CD4-positive, alpha-beta memory T cell (primary cell): ENCODE measurements at regions not wholly inside any gene's neighbourhood (a gene's known extent, or its start where the extent isn't known, plus 50 kb on each side); places are given as distances from the start of the nearest gene placed in this dataset.

Experiments
- CTCF ChIA-PET: fragments of 350-600 bp; sonication (Branson Sonifier 250); formaldehyde crosslinking; loops from one replicate; lab custom pipeline; 2021; ENCODE audit warnings: inconsistent platforms; ENCODE audit not compliant: partially characterized antibody; lab: Charles Lee
- POLR2A ChIA-PET: fragments of 350-600 bp; sonication (Branson Sonifier 250); formaldehyde crosslinking; loops from one replicate; lab custom pipeline; 2021; ENCODE audit not compliant: partially characterized antibody; lab: Charles Lee
- DNase-seq, 5 donors: peaks; one replicate each; pipeline versions ENCODE4 v3.0.0 to v3.0.0-alpha.2; 2020 to 2022; ENCODE audit warnings: mixed read lengths in 1 of 5
- H3K27ac ChIP-seq: one replicate; pipeline ENCODE4 v1.7.0; 2013; ENCODE audit warnings: low read depth, low read length
- H3K27me3 ChIP-seq: 2 replicates; pipeline ENCODE4 v1.7.0; 2013; ENCODE audit warnings: mild to moderate bottlenecking, low read length, moderate library complexity; ENCODE audit not compliant: insufficient read depth
- H3K36me3 ChIP-seq: 2 replicates; pipeline ENCODE4 v1.7.0; 2013; ENCODE audit warnings: mild to moderate bottlenecking, low read length, moderate library complexity; ENCODE audit not compliant: insufficient read depth
- H3K4me1 ChIP-seq: 2 replicates; pipeline ENCODE4 v1.7.0; 2013; ENCODE audit warnings: mild to moderate bottlenecking, low read length, moderate library complexity; ENCODE audit not compliant: insufficient read depth
- H3K4me3 ChIP-seq, 2 donors: one replicate each; pipeline ENCODE4 v1.7.0; 2013; ENCODE audit warnings: low read length in 2 of 2, mild to moderate bottlenecking in 1 of 2
- H3K9me3 ChIP-seq, 2 donors: one replicate each; pipeline ENCODE4 v1.7.0; 2013; ENCODE audit warnings: low read length in 2 of 2, control low read depth in 1 of 2; ENCODE audit not compliant: control insufficient read depth in 1 of 2
- H3K27ac Mint-ChIP-seq, 7 donors: one replicate each; pipeline ENCODE4 v1.8.0; 2020 to 2021; ENCODE audit warnings: mixed read lengths in 7 of 7, mild to moderate bottlenecking in 6 of 7, inconsistent platforms in 3 of 7, moderate library complexity in 3 of 7
- H3K27me3 Mint-ChIP-seq, 2 donors: one replicate each; pipeline ENCODE4 v1.8.0; 2020 to 2021; ENCODE audit warnings: mixed read lengths in 2 of 2
- H3K36me3 Mint-ChIP-seq, 2 donors: one replicate each; pipeline ENCODE4 v1.8.0; 2020 to 2021; ENCODE audit warnings: mixed read lengths in 2 of 2, inconsistent platforms in 1 of 2, mild to moderate bottlenecking in 1 of 2
- H3K4me1 Mint-ChIP-seq, 4 donors: one replicate each; pipeline ENCODE4 v1.8.0; 2020 to 2021; ENCODE audit warnings: mixed read lengths in 4 of 4, mild to moderate bottlenecking in 1 of 4
- H3K4me3 Mint-ChIP-seq, 8 donors: one replicate each; pipeline ENCODE4 v1.8.0; 2020 to 2021; ENCODE audit warnings: mixed read lengths in 8 of 8, mild to moderate bottlenecking in 7 of 8, moderate library complexity in 6 of 8, inconsistent platforms in 3 of 8
- H3K9me3 Mint-ChIP-seq, 8 donors: one replicate each; pipeline ENCODE4 v1.8.0; 2020 to 2021; ENCODE audit warnings: mixed read lengths in 8 of 8, mild to moderate bottlenecking in 5 of 8, inconsistent platforms in 3 of 8, moderate library complexity in 1 of 8
- intact Hi-C: fragments of 100-400 bp; cut with micrococcal nuclease; formaldehyde crosslinking; loops from one replicate; pipeline ENCODE4 v1.15.1; 2023

DNA sequence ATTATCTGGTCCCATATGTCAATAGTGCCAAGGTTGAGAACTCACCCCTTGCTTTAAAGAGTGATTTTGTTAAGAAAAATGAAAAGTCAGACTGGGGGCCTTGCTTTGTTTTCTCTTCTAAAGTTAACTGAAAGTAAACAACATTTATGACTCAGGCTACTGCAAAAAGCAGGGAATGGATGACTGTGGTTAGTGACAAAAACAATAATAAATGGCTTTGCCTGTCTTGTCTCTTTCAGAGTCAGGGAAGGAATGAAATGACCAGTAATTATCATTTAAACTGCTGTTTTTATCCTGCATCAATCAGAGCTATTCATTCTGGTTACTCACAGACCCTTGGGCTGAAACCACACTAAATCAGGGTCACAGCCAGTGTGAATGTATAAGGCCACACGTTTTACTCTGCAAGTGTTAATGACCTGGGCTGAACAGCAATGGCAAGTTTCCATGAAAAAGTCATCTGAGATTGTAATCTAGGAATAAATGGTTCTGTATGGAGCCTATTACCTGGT is 112.2 kb downstream of the ZNF608 start:
- intact Hi-C loops, result no loop called here
- no peaks in the 10 kb centered on the region for H3K27me3 Mint-ChIP-seq
- H3K36me3 ChIP-seq, result no peaks in the 10 kb centered on the region
- ChIA-PET CTCF (no interaction called here), POLR2A (no interaction called here)
- H3K9me3 Mint-ChIP-seq, result peaks cover 0 to 2% (median 0%) of the 10 kb centered on the region in 8 donors
- H3K27me3 ChIP-seq, result no peaks in the 10 kb centered on the region
- H3K4me3 Mint-ChIP-seq, result no peak overlapping the region
- H3K4me1 ChIP-seq, result no peaks in the 10 kb centered on the region
- H3K27ac Mint-ChIP-seq, result no peak overlapping the region
- H3K4me3 ChIP-seq, result no peak overlapping the region
- no peak for DNase-seq
- no peaks in the 10 kb centered on the region for H3K9me3 ChIP-seq
- peaks cover 0 to 1% (median 0%) of the 10 kb centered on the region in 4 donors for H3K4me1 Mint-ChIP-seq
- H3K27ac ChIP-seq, result no peak overlapping the region
- H3K36me3 Mint-ChIP-seq, result no peaks in the 10 kb centered on the region

DNA sequence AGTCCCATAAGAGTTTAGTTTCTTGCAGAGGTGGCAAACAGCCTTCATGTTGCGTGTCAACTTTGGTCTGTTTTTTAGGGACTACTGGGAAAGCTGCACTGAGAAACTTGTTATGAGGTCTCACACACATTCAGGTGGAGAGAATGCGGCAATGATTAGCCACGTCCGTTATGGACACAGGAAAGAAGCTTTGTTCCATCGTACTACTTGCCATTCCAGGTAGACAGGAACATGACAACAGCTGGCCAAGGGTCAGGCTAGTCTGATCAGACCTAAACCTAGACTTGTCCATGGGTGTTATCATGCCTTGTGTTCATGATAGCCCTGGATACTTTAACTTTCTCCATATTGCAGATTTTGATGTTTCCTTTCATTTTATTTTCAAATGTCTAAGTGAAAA is 113.2 kb downstream of the ZNF608 start:
- Mint-ChIP-seq H3K27ac (no peak overlapping the region), H3K4me3 (no peak overlapping the region), H3K27me3 (peaks cover 0 to 1% of the 10 kb centered on the region in 2 donors), H3K9me3 (peaks cover 0 to 2% (median 0%) of the 10 kb centered on the region in 8 donors), H3K36me3 (no peaks in the 10 kb centered on the region), H3K4me1 (peaks cover 0 to 1% (median 0%) of the 10 kb centered on the region in 4 donors)
- Histone ChIP-seq H3K27me3 (no peaks in the 10 kb centered on the region), H3K4me1 (no peaks in the 10 kb centered on the region), H3K4me3 (no peak overlapping the region), H3K27ac (no peak overlapping the region), H3K36me3 (no peaks in the 10 kb centered on the region), H3K9me3 (no peaks in the 10 kb centered on the region)
- ChIA-PET POLR2A (no interaction called here), CTCF (no interaction called here)
- DNase-seq, result no peak
- intact Hi-C loops, result no loop called here

DNA sequence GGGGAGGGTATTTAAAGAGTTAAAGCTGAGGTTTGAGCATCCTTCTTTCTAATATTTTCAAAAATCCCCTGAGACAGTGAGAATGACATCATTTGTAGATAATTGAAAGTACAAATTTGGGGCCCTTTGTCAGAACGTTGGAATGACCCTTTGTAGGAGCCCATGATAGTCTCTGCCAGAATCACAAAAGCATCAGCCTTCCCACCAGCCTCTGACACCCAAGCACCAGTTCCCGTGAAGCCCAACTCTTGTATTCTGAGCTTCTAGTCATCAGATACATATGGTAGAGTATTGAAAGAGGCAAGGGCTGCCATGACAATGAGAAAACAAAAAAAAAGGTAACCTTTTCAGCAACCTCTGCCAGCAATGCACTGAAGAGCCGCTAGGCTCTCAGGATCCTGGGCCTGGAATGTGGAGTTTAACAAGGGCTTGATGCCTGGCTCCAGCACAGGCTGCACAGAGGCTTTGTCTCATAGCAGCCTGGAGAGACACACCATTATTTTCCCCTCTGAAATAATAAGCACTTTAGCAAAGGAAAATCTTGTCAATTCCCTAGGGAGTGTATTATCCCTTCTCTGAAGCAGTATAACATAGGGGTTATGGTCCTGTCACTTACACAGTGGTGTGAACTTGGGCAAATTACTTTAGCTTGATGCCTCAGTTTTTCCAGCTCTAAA is 114.4 kb downstream of the ZNF608 start:
- Histone ChIP-seq H3K9me3 (no peaks in the 10 kb centered on the region), H3K4me1 (no peaks in the 10 kb centered on the region), H3K27ac (no peak overlapping the region), H3K4me3 (no peak overlapping the region), H3K27me3 (no peaks in the 10 kb centered on the region), H3K36me3 (no peaks in the 10 kb centered on the region)
- peaks cover 0 to 1% (median 0%) of the 10 kb centered on the region in 4 donors for H3K4me1 Mint-ChIP-seq
- peaks cover 0 to 1% of the 10 kb centered on the region in 2 donors for H3K27me3 Mint-ChIP-seq
- no peaks in the 10 kb centered on the region for H3K36me3 Mint-ChIP-seq
- intact Hi-C loops, result no loop called here
- ChIA-PET CTCF (no interaction called here), POLR2A (no interaction called here)
- no peak overlapping the region for H3K4me3 Mint-ChIP-seq
- H3K27ac Mint-ChIP-seq, result no peak overlapping the region
- no peak for DNase-seq
- H3K9me3 Mint-ChIP-seq, result peaks cover 0 to 2% (median 0%) of the 10 kb centered on the region in 8 donors

DNA sequence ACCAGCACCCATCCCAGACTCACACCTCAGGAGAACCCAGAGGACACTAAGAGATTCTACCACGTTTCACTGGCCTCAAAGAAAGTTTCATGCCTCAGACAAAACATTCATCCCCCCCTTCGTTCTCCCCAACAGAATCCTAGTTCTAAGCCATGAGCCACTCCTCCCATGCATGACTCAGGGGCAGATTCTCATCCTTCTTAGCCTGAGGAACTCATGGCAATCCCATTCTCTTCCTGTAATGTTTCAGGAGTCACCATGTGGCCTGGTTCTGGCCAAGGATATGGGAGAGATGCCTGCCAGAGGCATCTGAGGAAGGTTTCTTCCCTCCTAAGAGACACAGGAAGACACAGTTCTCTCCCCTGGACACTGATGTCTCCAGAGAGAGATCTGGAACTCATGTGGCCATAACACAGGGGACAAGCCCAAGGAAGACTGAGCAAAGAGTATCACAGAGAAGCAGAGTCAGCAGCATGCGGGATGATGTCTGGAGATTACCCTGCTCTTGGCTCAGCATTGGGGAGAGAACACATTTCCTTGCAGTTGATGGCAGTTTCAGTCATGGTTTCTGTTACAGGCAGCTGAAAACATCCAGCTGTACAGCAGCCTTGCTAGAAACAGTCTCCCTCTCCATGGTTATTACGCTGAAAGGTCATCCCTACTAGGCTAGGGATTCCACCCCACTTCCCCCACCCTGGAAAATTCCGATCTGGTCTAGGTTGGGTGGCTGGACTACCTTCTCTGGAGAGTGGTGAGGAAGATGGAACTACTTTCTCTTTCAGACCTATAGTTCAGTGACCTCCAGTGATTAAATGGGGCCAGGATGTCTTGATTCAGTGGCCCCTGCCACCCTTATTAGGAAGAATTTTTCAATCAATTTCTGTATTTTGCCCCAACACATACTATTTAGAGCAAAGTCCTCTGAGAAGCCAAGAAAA is 115.4 kb downstream of the ZNF608 start:
- Mint-ChIP-seq H3K27me3 (peaks cover 0 to 1% of the 10 kb centered on the region in 2 donors), H3K27ac (peak overlapping the region in 1 of 7 donors; percentile 0), H3K4me1 (peaks cover 0 to 1% (median 0%) of the 10 kb centered on the region in 4 donors), H3K9me3 (peaks cover 0 to 3% (median 0%) of the 10 kb centered on the region in 8 donors), H3K4me3 (no peak overlapping the region), H3K36me3 (no peaks in the 10 kb centered on the region)
- no peaks in the 10 kb centered on the region for H3K9me3 ChIP-seq
- no peak for DNase-seq
- H3K27me3 ChIP-seq, result no peaks in the 10 kb centered on the region
- H3K4me3 ChIP-seq, result no peak overlapping the region
- intact Hi-C loops, result no loop called here
- H3K4me1 ChIP-seq, result no peaks in the 10 kb centered on the region
- POLR2A ChIA-PET, result no interaction called here
- CTCF ChIA-PET, result no interaction called here
- H3K27ac ChIP-seq, result no peak overlapping the region
- H3K36me3 ChIP-seq, result no peaks in the 10 kb centered on the region

DNA sequence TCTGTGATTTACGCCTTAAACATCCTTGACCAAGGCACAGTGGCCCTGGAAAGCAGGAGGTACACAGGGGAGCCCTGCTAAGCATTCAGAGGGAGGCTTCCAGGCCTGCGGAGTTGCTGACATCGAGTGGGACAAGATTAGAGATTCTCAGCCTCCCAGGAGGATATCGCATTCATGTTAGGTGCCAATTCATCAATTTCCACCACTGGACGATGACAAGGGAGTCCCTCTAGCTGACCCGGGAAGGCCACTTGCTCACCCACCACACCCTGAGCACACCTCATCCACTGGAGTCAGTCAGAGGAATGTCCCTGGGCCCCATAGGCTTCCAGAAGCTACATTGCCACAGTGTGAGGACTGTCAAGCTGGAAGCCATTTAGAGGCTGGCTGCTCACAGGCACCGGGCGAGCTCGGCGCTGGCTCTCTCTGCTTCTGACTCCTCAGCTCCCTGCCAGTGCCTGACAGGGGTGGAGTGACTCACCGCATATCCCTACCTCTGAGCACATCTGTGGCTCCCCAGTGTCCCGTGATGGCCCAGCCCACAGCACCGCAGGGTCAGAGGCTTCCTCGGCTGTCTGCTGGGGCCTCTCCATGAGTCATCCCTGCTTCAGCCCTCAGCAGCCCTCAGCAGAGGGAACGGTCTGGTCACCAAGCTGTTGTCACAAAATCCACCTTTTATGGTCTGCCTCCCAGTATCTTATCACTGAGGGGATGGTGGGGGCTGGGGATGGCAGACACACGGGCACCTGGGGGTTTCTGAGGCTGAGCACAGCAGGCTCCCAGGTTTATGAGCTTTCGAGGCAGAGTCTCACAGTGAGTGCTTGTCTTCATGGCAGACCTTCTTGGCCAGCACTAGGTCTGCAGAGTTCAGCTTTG is 117.5 kb downstream of the ZNF608 start:
- H3K27ac ChIP-seq, result no peak overlapping the region
- H3K36me3 Mint-ChIP-seq, result no peaks in the 10 kb centered on the region
- H3K36me3 ChIP-seq, result no peaks in the 10 kb centered on the region
- peaks cover 0 to 1% of the 10 kb centered on the region in 2 donors for H3K27me3 Mint-ChIP-seq
- no peak overlapping the region for H3K27ac Mint-ChIP-seq
- H3K27me3 ChIP-seq, result no peaks in the 10 kb centered on the region
- DNase-seq, result no peak
- peaks cover 0 to 1% (median 0%) of the 10 kb centered on the region in 4 donors for H3K4me1 Mint-ChIP-seq
- CTCF ChIA-PET, result no interaction called here
- no peaks in the 10 kb centered on the region for H3K9me3 ChIP-seq
- intact Hi-C loops, result no loop called here
- peaks cover 0 to 4% (median 0%) of the 10 kb centered on the region in 8 donors for H3K9me3 Mint-ChIP-seq
- no peak overlapping the region for H3K4me3 ChIP-seq
- H3K4me3 Mint-ChIP-seq, result no peak overlapping the region
- H3K4me1 ChIP-seq, result no peaks in the 10 kb centered on the region
- POLR2A ChIA-PET, result no interaction called here

DNA sequence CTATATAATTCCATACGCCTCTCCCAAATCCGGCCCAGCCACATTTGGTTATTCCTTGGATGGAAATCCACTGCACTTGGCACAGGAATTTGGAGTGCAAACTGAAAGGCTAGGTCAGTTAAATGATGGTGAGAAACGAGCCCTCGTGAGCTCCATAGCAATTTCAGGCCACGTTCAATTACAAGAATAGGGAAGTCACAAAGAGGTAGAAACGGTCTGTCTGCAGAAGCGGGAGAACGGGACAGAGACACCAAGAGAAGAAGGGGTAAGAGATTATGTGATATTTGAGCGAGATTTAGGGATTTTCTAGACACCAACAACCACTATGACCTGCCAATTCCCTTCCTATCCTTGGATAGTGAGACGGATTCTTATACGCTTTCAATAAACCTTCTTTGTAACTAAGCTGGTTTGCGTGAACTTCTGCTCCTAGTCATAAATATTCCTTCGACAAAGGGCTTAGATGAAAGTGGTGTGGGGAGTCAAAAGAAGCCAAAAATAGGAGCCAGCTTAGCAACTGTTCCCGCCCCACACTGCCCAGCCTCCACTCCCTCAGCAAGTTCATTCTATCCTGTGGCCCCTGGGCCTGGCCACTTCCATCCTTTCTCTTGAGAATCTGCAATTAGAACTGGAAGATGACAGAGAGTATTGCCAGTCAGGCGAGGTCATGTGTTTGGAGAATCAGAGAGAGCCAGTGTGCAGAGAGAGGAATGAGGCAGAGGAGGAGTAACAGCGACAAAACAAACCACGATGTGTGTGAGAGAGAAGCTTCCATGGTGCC is 118.4 kb downstream of the ZNF608 start:
- no peak for DNase-seq
- H3K4me3 Mint-ChIP-seq, result no peak overlapping the region
- CTCF ChIA-PET, result no interaction called here
- peaks cover 0 to 1% of the 10 kb centered on the region in 2 donors for H3K27me3 Mint-ChIP-seq
- H3K4me1 Mint-ChIP-seq, result peaks cover 0 to 1% (median 0%) of the 10 kb centered on the region in 4 donors
- H3K27ac ChIP-seq, result no peak overlapping the region
- no peak overlapping the region for H3K4me3 ChIP-seq
- POLR2A ChIA-PET, result no interaction called here
- H3K9me3 ChIP-seq, result no peaks in the 10 kb centered on the region
- intact Hi-C loops, result no loop called here
- peaks cover 0 to 4% (median 0%) of the 10 kb centered on the region in 8 donors for H3K9me3 Mint-ChIP-seq
- H3K4me1 ChIP-seq, result no peaks in the 10 kb centered on the region
- H3K27me3 ChIP-seq, result no peaks in the 10 kb centered on the region
- no peaks in the 10 kb centered on the region for H3K36me3 Mint-ChIP-seq
- no peaks in the 10 kb centered on the region for H3K36me3 ChIP-seq
- no peak overlapping the region for H3K27ac Mint-ChIP-seq
